C4-2B (cell line): ENCODE measurements at regions not wholly inside any gene's neighbourhood (a gene's known extent, or its start where the extent isn't known, plus 50 kb on each side); places are given as distances from the start of the nearest gene placed in this dataset.
"Not testable (repeated sequence)": the region's sequence is repeated elsewhere in the genome, so short reads cannot be mapped to it uniquely, and the experiment has no call there.

ENCODE experiments used
- H3K27ac ChIP-seq: fragments of 450-650 bp; 2 replicates; pipeline ENCODE4 v1.5.1; 2017
- CTCF ChIP-seq: fragments of 450-650 bp; conservative IDR thresholded peaks from 2 replicates; pipeline ENCODE4 v1.5.1; 2017; ENCODE audit warnings: mild to moderate bottlenecking
- ZFX ChIP-seq: fragments of 450-650 bp; IDR thresholded peaks from 2 replicates; pipeline ENCODE4 v1.6.1; 2017

- no peak overlapping the region for H3K27ac ChIP-seq
- TF ChIP-seq CTCF (no peak), ZFX (no peak)
These were observed 308.4 kb upstream of the DEFB112 start for GRCh38 chr6:50358113-50358512.

DNA sequence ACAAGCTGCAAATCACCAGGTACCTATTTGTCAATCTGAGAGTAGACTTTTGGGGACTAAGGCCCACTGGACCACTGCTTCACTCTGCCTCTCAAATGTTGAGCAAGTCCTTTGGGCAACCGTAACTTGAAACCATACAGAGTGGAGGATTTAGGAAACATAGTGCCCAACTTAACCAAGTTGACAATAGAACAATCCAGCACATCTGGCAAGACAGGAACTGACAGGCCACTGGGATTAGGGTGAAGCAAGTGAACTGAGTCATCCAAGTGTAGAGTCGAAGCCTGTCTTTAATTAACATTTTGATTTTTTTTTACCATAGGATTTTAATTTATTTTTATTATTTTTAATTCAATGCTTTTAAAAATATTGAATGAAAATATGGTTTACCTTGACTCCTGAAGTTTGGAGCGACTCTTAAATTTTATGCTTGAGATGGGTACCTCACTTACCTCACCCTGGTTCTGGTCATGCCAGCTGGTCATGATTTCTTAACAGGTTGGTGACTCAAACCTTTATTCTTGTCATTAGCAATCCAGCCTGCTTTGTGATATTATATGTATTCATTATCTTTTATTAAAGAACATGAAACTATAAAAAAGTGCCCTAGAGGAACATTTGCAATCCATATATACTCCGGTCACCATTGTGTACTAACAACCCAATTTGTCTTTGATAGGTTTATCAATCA is 312.1 kb upstream of the DEFB112 start:
- H3K27ac ChIP-seq: no peak overlapping the region
- TF ChIP-seq CTCF: no peak

DNA sequence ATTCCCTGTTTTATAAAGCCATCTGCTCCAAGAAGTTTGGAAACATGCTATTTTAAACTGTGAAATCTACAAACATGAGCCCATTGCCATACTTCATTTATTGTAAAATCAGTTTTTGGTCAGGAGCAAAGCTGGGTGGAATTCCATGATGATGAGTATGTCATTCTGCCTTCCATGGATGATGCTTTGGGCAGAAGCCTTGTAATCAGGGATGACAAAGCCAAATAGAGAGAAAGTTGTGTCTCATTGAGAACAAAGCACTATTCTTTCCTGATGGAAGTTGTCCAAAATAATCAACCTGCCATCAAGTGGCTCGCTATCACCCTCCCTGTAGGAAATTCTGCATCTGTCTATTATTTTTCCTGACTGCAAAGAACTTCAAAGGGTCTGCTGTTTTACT is 313.0 kb upstream of the DEFB112 start:
- H3K27ac ChIP-seq: no peak overlapping the region
- TF ChIP-seq CTCF (no peak), ZFX (no peak)

- TF ChIP-seq CTCF (no peak), ZFX (no peak)
- H3K27ac ChIP-seq: no peak overlapping the region
These were observed 320.3 kb upstream of the DEFB112 start for GRCh38 chr6:50369996-50370395.

- no peak for TF ChIP-seq CTCF
- no peak for TF ChIP-seq ZFX
- H3K27ac ChIP-seq: no peak overlapping the region
These were observed 330.8 kb upstream of the DEFB112 start for GRCh38 chr6:50380406-50381098.

GRCh38 chr6:50381099-50381415 is 331.3 kb upstream of the DEFB112 start:
- H3K27ac ChIP-seq: no peak overlapping the region
- TF ChIP-seq ZFX: no peak
- peak; percentile 47 for TF ChIP-seq CTCF

DNA sequence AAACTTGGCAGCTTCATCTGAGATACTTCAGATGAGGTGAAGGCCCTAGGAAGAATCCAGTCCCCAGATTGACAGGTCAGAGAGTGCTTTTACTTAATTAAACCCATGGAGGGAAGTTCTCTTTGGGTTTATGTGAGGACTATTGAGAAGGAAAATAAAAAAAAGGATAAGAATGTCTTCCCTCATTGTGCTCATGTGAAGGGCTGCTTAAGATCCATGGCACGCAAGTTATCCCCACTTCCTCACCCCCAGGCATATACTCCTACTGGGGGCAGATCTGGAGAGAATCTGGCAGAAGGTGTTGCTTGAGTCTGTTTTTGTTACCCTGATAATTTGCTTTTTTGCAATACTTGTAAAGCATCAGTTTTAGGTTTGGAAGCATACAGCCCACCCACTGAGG is 322.9 kb upstream of the TFAP2D start:
- H3K27ac ChIP-seq: no peak overlapping the region
- TF ChIP-seq ZFX: no peak
- no peak for TF ChIP-seq CTCF

DNA sequence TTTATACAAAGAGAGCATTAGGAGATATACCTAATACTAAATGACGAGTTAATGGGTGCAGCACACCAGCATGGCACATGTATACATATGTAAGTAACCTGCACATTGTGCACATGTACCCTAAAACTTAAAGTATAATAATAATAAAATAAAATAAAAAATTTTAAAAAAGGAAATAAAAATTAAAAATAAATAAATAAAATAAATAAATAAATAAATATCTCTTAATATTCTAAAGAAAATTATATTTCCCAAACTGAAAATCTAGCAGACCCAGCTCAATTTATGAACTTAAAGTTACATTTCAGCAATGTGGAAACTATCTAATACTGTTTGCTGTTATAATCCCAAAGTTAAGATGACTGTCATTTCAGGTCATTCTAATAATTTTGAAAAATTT is 319.2 kb upstream of the TFAP2D start:
- not testable (repeated sequence) for H3K27ac ChIP-seq
